RCC 7860 (cell line): ENCODE measurements at regions not wholly inside any gene's neighbourhood (a gene's known extent, or its start where the extent isn't known, plus 50 kb on each side); places are given as distances from the start of the nearest gene placed in this dataset.
"Not testable (repeated sequence)": the region's sequence is repeated elsewhere in the genome, so short reads cannot be mapped to it uniquely, and the experiment has no call there.

ENCODE experiments used
- DNase-seq: peaks from one replicate; pipeline ENCODE4 v3.0.0-alpha.2; 2015; ENCODE audit warnings: low spot score
- FAIRE-seq: peaks from 2 replicates; lab custom pipeline; 2012; peaks lifted over from hg19 to GRCh38; lab: Jason Lieb, UNC

- no peak for DNase-seq
- no peak for FAIRE-seq
Observed at GRCh38 chr3:147240581-147240980, 165.8 kb downstream of the ZIC4 start.

GRCh38 chr3:147237991-147238390 is 168.4 kb downstream of the ZIC4 start:
- FAIRE-seq = no peak

GRCh38 chr3:147231980-147232379 is 174.4 kb downstream of the ZIC4 start:
- not testable (repeated sequence) for DNase-seq, FAIRE-seq

More at GRCh38 chr3:147237991-147238390, 168.4 kb downstream of the ZIC4 start:
- no peak for DNase-seq

GRCh38 chr3:147231111-147231510 is 175.2 kb downstream of the ZIC4 start:
- no peak for FAIRE-seq
- DNase-seq = no peak

- FAIRE-seq (no peak), DNase-seq (no peak)
Observed at GRCh38 chr3:147222291-147222690, 184.1 kb downstream of the ZIC4 start.

- DNase-seq (no peak), FAIRE-seq (no peak)
Observed at GRCh38 chr3:147218965-147219364, 187.4 kb downstream of the ZIC4 start.

GRCh38 chr3:147216143-147216673 is 190.1 kb downstream of the ZIC4 start:
- no peak for DNase-seq

GRCh38 chr3:147215660-147216059 is 190.7 kb downstream of the ZIC4 start:
- DNase-seq = no peak
- no peak for FAIRE-seq

More at GRCh38 chr3:147216143-147216673, 190.1 kb downstream of the ZIC4 start:
- FAIRE-seq = no peak

GRCh38 chr3:147213633-147214032 is 192.7 kb downstream of the ZIC4 start:
- FAIRE-seq = no peak
- DNase-seq = no peak

GRCh38 chr3:147210676-147211075 is 195.7 kb downstream of the ZIC4 start:
- FAIRE-seq (no peak), DNase-seq (no peak)

GRCh38 chr3:147201086-147201485 is 205.3 kb downstream of the ZIC4 start:
- FAIRE-seq (no peak), DNase-seq (no peak)

- FAIRE-seq = no peak
- DNase-seq = no peak
Observed at GRCh38 chr3:147200545-147200944, 205.8 kb downstream of the ZIC4 start.

GRCh38 chr3:147197739-147198138 is 208.6 kb downstream of the ZIC4 start:
- DNase-seq (no peak), FAIRE-seq (no peak)

- FAIRE-seq (no peak), DNase-seq (no peak)
Observed at GRCh38 chr3:147195887-147196286, 210.5 kb downstream of the ZIC4 start.

- peak; percentile 30 for DNase-seq
Observed at GRCh38 chr3:147191795-147192385, 214.5 kb downstream of the ZIC4 start.

GRCh38 chr3:147189016-147189415 is 217.3 kb downstream of the ZIC4 start:
- FAIRE-seq (no peak), DNase-seq (no peak)

More at GRCh38 chr3:147191795-147192385, 214.5 kb downstream of the ZIC4 start:
- no peak for FAIRE-seq

GRCh38 chr3:147187687-147188086 is 218.7 kb downstream of the ZIC4 start:
- DNase-seq (no peak), FAIRE-seq (no peak)

GRCh38 chr3:147185781-147186180 is 220.6 kb downstream of the ZIC4 start:
- FAIRE-seq = no peak
- no peak for DNase-seq

GRCh38 chr3:147184794-147185193 is 221.5 kb downstream of the ZIC4 start:
- FAIRE-seq (no peak), DNase-seq (no peak)

- DNase-seq = no peak
- FAIRE-seq = no peak
Observed at GRCh38 chr3:147173257-147173656, 233.1 kb downstream of the ZIC4 start.

GRCh38 chr3:147162743-147163142 is 243.6 kb downstream of the ZIC4 start:
- DNase-seq (no peak), FAIRE-seq (no peak)

- DNase-seq (no peak), FAIRE-seq (no peak)
Observed at GRCh38 chr3:147161833-147162232, 244.5 kb downstream of the ZIC4 start.

- FAIRE-seq (no peak), DNase-seq (no peak)
Observed at GRCh38 chr3:147160984-147161383, 245.4 kb downstream of the ZIC4 start.
